ENCODE measurements at regions not wholly inside any gene's neighbourhood (a gene's known extent, or its start where the extent isn't known, plus 50 kb on each side); places are given as distances from the start of the nearest gene placed in this dataset.
"Not testable (repeated sequence)": the region's sequence is repeated elsewhere in the genome, so short reads cannot be mapped to it uniquely, and the experiment has no call there.

GRCh38 chr11:127803755-127804154 lies 783.6 kb downstream of the ETS1 start:
- DNase-seq = no peak

GRCh38 chr11:127800989-127801688 lies 786.2 kb downstream of the ETS1 start:
- DNase-seq = no peak

GRCh38 chr11:127795326-127795725 lies 792.0 kb downstream of the ETS1 start:
- no peak for DNase-seq

- no peak for DNase-seq
Measured at GRCh38 chr11:127791844-127792243, 791.3 kb upstream of the KIRREL3 start.

DNA sequence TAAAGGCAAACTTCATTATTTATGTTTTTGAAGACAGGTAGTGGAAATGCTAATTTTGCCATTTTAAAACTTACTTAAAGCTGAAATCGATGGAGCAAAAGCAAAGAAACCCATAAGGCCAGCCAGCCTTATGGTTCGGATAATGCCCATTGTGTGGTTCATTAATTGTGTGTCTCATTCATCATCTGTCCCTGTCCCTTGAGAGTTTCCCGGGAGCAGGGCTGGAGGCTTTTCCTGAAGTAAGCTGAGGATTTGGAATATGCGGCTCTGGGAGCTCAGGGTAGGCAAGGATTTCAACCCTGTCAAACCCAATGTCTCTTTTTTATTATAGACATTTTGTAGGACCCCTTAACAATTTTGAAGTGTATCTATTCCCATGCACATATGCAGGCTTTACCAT lies 790.0 kb upstream of the KIRREL3 start:
- DNase-seq = no peak

DNA sequence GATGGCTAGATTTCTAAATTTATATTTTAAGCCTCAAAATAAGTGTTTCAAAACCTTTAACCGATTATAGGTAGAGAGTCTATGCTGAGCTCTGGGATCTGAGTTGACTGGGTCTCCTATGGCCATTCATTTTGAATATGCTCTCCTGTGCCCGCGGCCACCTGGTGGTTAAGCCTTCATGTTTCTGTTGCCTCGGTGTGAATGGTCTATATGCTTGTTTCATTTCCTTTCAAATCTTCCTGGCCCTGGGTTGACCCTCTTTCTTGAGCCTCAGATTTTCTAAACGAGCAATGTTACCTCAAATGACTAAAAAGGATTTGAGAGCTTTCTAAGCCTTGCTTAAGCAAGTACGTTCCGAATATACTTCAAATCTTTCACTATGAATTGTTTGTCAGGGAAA lies 789.4 kb upstream of the KIRREL3 start:
- no peak for DNase-seq

GRCh38 chr11:127772938-127773337 lies 772.4 kb upstream of the KIRREL3 start:
- not testable (repeated sequence) for DNase-seq

GRCh38 chr11:127768931-127769330 lies 768.4 kb upstream of the KIRREL3 start:
- DNase-seq = not testable (repeated sequence)

DNA sequence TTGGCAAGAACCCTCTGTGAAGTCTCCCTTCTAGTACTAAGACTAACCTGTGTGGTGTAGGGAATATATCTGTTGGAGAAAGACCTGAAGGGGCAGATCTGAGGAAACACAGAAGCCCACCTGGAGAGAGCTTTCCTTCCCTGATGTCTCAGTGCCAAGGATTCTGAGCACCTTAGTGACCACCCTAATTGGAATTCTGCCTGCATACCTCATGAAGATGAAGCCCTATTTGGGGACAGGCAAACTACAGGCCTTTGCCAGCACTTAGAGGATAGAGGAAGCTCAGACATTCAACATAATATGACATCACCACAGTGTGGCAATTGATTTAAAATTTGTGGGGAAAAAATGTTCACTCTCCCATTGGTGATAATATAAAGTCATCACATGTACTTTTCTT lies 766.2 kb upstream of the KIRREL3 start:
- DNase-seq = no peak

DNA sequence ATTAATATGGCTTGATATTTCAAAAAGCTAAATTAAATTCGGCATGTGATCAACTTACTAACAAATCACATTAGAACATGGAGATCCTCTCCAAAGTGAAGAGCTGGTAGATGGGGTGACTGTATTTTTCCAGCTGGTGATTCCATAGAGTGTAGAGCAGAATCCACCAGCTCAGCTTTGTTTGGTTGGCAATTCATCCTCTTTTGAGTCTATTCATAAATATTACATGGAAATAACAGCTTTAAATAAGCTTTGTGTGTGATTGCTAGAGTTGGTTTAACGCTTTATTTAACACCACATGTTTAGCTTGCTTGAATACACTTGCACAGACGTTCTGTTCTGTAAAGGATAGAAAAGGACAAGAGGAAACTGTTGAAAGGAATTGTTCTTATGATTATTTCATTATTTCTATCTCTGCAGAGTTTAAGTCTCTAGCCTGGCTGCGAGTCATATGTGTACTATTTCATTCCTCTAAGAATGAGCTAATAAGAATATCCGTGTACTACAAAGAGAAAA lies 738.3 kb upstream of the KIRREL3 start:
- no peak for DNase-seq

DNA sequence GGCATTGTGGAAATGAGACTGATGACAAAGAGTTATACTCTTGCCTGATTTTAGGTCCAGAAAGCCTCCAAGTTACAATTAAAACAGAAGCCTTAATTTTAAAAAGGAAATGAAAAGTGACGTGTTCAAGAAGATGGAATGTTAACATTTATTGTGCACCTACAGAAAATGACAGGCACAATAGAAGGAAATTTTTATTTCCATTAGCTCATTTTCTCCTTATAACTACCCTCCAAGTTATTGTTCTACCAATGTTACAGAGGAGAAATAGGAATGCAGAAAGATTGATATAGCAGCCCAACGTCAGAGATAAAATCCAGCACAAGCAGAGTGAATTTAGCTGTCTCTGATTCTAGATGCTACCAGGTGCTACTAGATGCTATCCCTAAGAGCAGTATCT lies 736.9 kb upstream of the KIRREL3 start:
- no peak for DNase-seq

GRCh38 chr11:127733552-127733951 lies 733.0 kb upstream of the KIRREL3 start:
- no peak for DNase-seq

- no peak for DNase-seq
Measured at GRCh38 chr11:127726367-127726766, 725.8 kb upstream of the KIRREL3 start.

GRCh38 chr11:127723714-127724113 lies 723.1 kb upstream of the KIRREL3 start:
- no peak for DNase-seq

- no peak for DNase-seq
Measured at GRCh38 chr11:127713226-127713625, 712.7 kb upstream of the KIRREL3 start.

DNA sequence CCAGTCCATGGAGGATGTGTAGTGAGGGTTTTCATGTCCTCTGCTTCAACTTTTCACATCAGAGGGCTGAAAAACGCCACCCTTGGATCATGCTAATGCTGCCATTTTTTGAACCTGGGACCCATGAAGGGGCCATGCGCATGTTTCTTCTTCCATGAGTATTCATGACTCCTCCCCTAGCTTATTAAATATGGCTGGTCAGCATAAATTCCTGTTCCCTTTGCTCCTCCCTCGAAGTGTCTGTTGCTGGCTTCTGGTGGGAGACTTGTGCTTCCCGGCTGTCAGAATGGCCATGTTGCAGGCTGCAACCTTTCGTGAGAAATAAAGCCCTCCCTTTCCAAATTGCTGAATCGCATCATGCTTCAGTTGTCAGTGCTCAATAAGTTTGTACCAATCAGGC lies 711.2 kb upstream of the KIRREL3 start:
- no peak for DNase-seq

GRCh38 chr11:127710831-127711230 lies 710.3 kb upstream of the KIRREL3 start:
- no peak for DNase-seq

- DNase-seq = peak; percentile 29
Measured at GRCh38 chr11:127709960-127710359, 709.4 kb upstream of the KIRREL3 start.

DNA sequence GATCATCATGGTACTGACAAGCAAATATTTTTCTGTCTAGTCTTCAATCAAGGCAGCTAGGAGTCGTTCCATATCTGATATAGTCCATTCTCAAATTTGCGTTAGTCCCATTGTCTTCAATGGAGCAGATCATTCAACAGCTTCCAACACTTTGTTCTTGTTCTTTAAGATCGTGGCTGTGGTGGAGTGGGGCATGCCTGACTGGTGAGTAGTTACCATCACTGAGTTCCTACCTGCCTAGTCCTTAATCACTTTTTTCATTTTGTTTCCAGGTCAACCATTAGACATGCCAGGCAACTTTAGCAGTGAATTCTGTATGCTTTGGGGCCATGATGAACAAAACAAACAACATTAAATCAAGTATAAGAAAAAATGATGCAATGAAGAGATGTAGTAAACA lies 693.1 kb upstream of the KIRREL3 start:
- DNase-seq = no peak

GRCh38 chr11:127683321-127683720 lies 682.8 kb upstream of the KIRREL3 start:
- no peak for DNase-seq

DNA sequence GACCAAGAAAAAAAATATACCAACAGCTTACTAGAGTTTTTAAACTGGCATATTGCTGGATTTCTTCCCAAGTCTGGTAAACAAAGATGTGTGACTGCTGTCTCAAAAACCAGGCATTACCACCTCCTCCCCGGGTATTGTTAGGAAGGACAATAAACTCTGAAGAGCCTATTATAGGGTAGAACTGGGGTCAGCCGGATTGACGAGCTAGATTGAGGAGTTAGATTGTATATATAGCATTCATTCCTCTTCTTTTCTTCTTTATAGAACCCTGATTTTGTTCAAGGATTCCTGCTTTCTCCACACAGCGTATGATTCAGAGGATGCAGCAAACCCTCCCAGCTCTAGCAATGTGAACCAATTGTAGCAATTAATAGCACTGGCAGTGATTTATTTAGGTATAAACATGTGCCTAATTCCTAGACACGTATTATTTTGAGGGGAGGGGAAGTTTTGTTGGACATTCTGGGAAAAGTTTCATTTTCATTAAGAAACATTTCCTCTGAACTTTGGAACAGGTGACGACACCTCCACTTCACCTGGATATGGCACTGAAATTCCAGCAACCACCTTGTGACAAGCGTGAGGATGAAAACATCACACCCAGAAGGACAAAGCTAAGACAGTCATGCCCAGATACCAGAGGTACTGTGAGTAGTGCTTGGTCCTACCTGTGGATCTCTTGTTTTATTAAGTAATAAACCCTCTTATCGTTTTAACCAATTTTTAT lies 679.4 kb upstream of the KIRREL3 start:
- peak; percentile 9 for DNase-seq

- DNase-seq = no peak
Measured at GRCh38 chr11:127678631-127679030, 678.1 kb upstream of the KIRREL3 start.

DNA sequence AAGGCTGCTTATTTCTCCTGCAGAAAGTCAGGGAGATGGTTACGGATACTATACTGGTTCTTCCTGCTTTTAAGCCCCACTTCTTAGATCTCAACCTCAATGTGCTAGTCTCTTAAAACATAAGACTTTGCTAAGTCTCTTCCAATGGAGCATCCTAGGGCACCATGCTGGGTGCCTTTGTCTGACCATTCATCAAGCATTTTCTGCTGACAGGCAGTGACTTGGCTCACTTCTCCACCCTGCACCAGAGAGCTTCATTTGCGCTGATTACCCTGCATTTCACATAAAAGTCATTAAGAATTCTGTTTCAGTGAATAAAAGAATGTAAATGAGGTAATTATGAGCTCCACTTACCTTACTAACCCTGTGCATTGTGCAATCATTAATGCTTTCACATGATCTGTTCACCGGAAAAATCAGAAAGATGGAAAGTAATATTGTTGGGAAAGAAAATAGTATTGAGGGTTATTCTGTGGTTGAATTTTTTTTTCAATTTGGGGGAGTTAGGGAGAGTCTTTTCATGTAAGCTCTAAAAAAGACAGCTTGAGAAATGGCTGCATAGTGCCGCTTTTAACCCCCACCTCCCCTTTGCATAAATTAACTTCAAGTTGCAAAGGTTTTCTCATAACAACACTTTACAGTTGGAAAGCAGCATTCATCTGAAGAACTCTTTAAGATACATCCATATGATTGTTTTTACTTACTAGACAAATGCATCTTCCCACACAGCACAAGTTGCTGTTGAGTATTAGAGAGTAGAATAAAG lies 677.3 kb upstream of the KIRREL3 start:
- DNase-seq = no peak

- no peak for DNase-seq
Measured at GRCh38 chr11:127675581-127675980, 675.0 kb upstream of the KIRREL3 start.
